HCT116 (cell line): ENCODE measurements at regions not wholly inside any gene's neighbourhood (a gene's known extent, or its start where the extent isn't known, plus 50 kb on each side); places are given as distances from the start of the nearest gene placed in this dataset.

Source experiments
- ATAC-seq: fragments of 200-7000 bp; cut with Tn5 transposase; 2 replicates; pipeline ENCODE4 v1.9.1; 2020; ENCODE audit warnings: mild to moderate bottlenecking, moderate library complexity
- BruUV-seq: library from RNA; stranded (reverse); fragments of 400-500 nt; replicated peaks from 2 replicates; lab custom pipeline; 2021; lab: Mats Ljungman, UMichigan
- CTCF ChIA-PET: fragments of 300-600 bp; sonication (Branson Sonifier 250); formaldehyde crosslinking; loops from one replicate; lab custom pipeline; 2021; ENCODE audit warnings: antibody characterized with exemption; lab: Charles Lee
- POLR2A ChIA-PET: fragments of 300-600, 350-600 bp; sonication (Branson Sonifier 250); formaldehyde crosslinking; loops from one replicate; lab custom pipeline; 2021; ENCODE audit warnings: antibody characterized with exemption; lab: Charles Lee
- RAD21 ChIA-PET, 2 experiments: fragments of 300-600 bp; sonication (Branson Sonifier 250); formaldehyde crosslinking; loops; one replicate each; lab custom pipeline; 2023; ENCODE audit warnings: low total read pairs in 2 of 2; ENCODE audit not compliant: uncharacterized antibody in 2 of 2, unreplicated experiment in 2 of 2, low non-redundant PET in 1 of 2; lab: Charles Lee
- DNase-seq: peaks from one replicate; pipeline ENCODE4 v3.0.0-alpha.2; 2010; ENCODE audit warnings: low read depth, low spot score
- H2AFZ ChIP-seq: fragments of 200-600 bp; shearing (Covaris generic), sonication (generic); 2 replicates; pipeline ENCODE4 v1.6.1; 2017; ENCODE audit warnings: low read depth, mixed run types, mixed read lengths, antibody characterized with exemption, low read length; ENCODE audit not compliant: poor library complexity, severe bottlenecking
- H3K27ac ChIP-seq: 2 replicates; pipeline ENCODE4 v1.5.1; 2012; ENCODE audit warnings: low read depth, low read length
- H3K27me3 ChIP-seq: fragments of 200-600 bp; sonication (generic); 2 replicates; pipeline ENCODE4 v1.6.1; 2016; ENCODE audit warnings: mixed run types, low read length, mixed read lengths; ENCODE audit not compliant: insufficient read depth
- H3K36me3 ChIP-seq, 2 experiments: fragments of 200-500 bp in 1 of 2; fragments of 200-600 bp in 1 of 2; sonication (Bioruptor generic) in 1 of 2; sonication (generic) in 1 of 2; 2 replicates each; pipeline versions ENCODE4 v1.5.1 to v1.6.1; 2014 to 2016; ENCODE audit warnings: low read length in 2 of 2, inconsistent platforms in 1 of 2, mixed read lengths in 1 of 2, mixed run types in 1 of 2; ENCODE audit not compliant: insufficient read depth in 2 of 2, control insufficient read depth in 1 of 2
- H3K4me1 ChIP-seq, 2 experiments: fragments of 200-600 bp in 1 of 2; sonication (generic) in 1 of 2; 2 replicates each; pipeline versions ENCODE4 v1.5.1 to v1.6.1; 2012 to 2017; ENCODE audit warnings: low read length in 2 of 2, inconsistent platforms in 1 of 2, mild to moderate bottlenecking in 1 of 2, mixed read lengths in 1 of 2, mixed run types in 1 of 2, moderate library complexity in 1 of 2; ENCODE audit not compliant: insufficient read depth in 2 of 2, control insufficient read depth in 1 of 2
- H3K4me2 ChIP-seq: fragments of 200-600 bp; sonication (generic); 2 replicates; pipeline ENCODE4 v1.6.1; 2017; ENCODE audit warnings: mixed run types, low read length, mixed read lengths
- H3K4me3 ChIP-seq, 2 experiments: fragments of 200-600 bp in 1 of 2; sonication (generic) in 1 of 2; replicated peaks in 1 of 2; 2 replicates each; pipeline ENCODE4 v1.5.1; 2011 to 2016; ENCODE audit warnings: low read length in 2 of 2, control low read depth in 1 of 2, low read depth in 1 of 2, mild to moderate bottlenecking in 1 of 2, mixed read lengths in 1 of 2, mixed run types in 1 of 2
- H3K79me2 ChIP-seq: fragments of 200-600 bp; sonication (generic); 2 replicates; pipeline ENCODE4 v1.6.1; 2017; ENCODE audit warnings: mild to moderate bottlenecking, mixed run types, low read length, moderate library complexity, mixed read lengths; ENCODE audit not compliant: insufficient read depth
- H3K9ac ChIP-seq: fragments of 200-600 bp; sonication (generic); 2 replicates; pipeline ENCODE4 v1.6.1; 2016; ENCODE audit warnings: low read length, mixed read lengths
- H3K9me2 ChIP-seq: fragments of 200-600 bp; sonication (generic), shearing (Covaris generic); 2 replicates; pipeline ENCODE4 v1.6.1; 2017; ENCODE audit warnings: mixed run types, mild to moderate bottlenecking, moderate library complexity; ENCODE audit not compliant: insufficient read depth
- H3K9me3 ChIP-seq, 2 experiments: fragments of 200-500 bp in 1 of 2; fragments of 200-600 bp in 1 of 2; sonication (Bioruptor generic) in 1 of 2; sonication (generic) in 1 of 2; 2 replicates each; pipeline ENCODE4 v1.6.1; 2014 to 2017; ENCODE audit warnings: low read length in 2 of 2, mixed read lengths in 2 of 2, inconsistent platforms in 1 of 2, low read depth in 1 of 2, mild to moderate bottlenecking in 1 of 2, mixed run types in 1 of 2, moderate library complexity in 1 of 2; ENCODE audit not compliant: control insufficient read depth in 1 of 2, insufficient read depth in 1 of 2
- H4K20me1 ChIP-seq: fragments of 200-600 bp; sonication (generic), shearing (Covaris generic); 2 replicates; pipeline ENCODE4 v1.6.1; 2017; ENCODE audit warnings: mixed run types, mild to moderate bottlenecking, moderate library complexity; ENCODE audit not compliant: insufficient read depth
- CTCF ChIP-seq, 3 experiments: fragments of 200-600 bp in 1 of 3; sonication (generic) in 1 of 3; IDR thresholded peaks in 2 of 3; conservative IDR thresholded peaks in 1 of 3; 2 replicates each; pipeline ENCODE4 v1.5.1; 2012 to 2017; ENCODE audit warnings: low read depth in 2 of 3, low read length in 2 of 3, antibody characterized with exemption in 1 of 3, borderline replicate concordance in 1 of 3, control low read depth in 1 of 3, mild to moderate bottlenecking in 1 of 3, mixed read lengths in 1 of 3, mixed run types in 1 of 3, moderate library complexity in 1 of 3; ENCODE audit not compliant: insufficient read depth in 1 of 3
- ELF1 ChIP-seq: IDR thresholded peaks from 2 replicates; pipeline ENCODE4 v1.6.1; 2012; ENCODE audit warnings: low read depth, borderline replicate concordance
- POLR2AphosphoS5 ChIP-seq: IDR thresholded peaks from 2 replicates; pipeline ENCODE4 v1.6.1; 2011; ENCODE audit warnings: mild to moderate bottlenecking, low read depth, low read length, moderate library complexity
- RAD21 ChIP-seq: IDR thresholded peaks from 2 replicates; pipeline ENCODE4 v1.6.1; 2012; ENCODE audit warnings: low read depth, mild to moderate bottlenecking
- REST ChIP-seq: IDR thresholded peaks from 2 replicates; pipeline ENCODE4 v1.6.1; 2012; ENCODE audit warnings: low read depth
- SIN3A ChIP-seq: IDR thresholded peaks from 2 replicates; pipeline ENCODE4 v1.6.1; 2012; ENCODE audit warnings: low read depth
- SRF ChIP-seq: IDR thresholded peaks from 2 replicates; pipeline ENCODE4 v1.6.1; 2012; ENCODE audit warnings: low read depth
- intact Hi-C: fragments of 100-400 bp; cut with micrococcal nuclease; formaldehyde crosslinking; loops from 2 replicates; pipeline ENCODE4 v1.10.0; 2022

GRCh38 chr14:42429401-42429800, 822.7 kb downstream of the LRFN5 start:
- DNase-seq = no peak
- H2AFZ ChIP-seq = no peak overlapping the region
- intact Hi-C loops = no loop called here

More at GRCh38 chr14:42429401-42429800, 822.7 kb downstream of the LRFN5 start:
- Histone ChIP-seq H4K20me1 (no peaks in the 10 kb centered on the region), H3K36me3 (no peaks in the 10 kb centered on the region), H3K4me3 (no peak overlapping the region), H3K4me1 (no peaks in the 10 kb centered on the region), H3K27me3 (no peaks in the 10 kb centered on the region), H3K9ac (no peak overlapping the region), H3K4me2 (no peak overlapping the region), H3K79me2 (no peaks in the 10 kb centered on the region), H3K9me3 (no peaks in the 10 kb centered on the region), H3K27ac (no peak overlapping the region), H3K9me2 (no peaks in the 10 kb centered on the region)
- ATAC-seq = no peak
- POLR2A ChIA-PET = no interaction called here
- CTCF ChIA-PET = no interaction called here
- TF ChIP-seq CTCF (IDR thresholded peaks at IDR 0.05 in 2 of 3, conservative IDR thresholded peaks at IDR 0.05 in 1 of 3; ENCODE audit: borderline replicate concordance in 1 of 3, insufficient read depth in 1 of 3, low read depth in 2 of 3, low read length in 2 of 3) (no peak), RAD21 (no peak), SRF (no peak), POLR2AphosphoS5 (no peak), SIN3A (no peak), ELF1 (no peak), REST (no peak)
- BruUV-seq = no TSS peak
- RAD21 ChIA-PET = no interaction called here
